ENCODE measurements at regions not wholly inside any gene's neighbourhood (a gene's known extent, or its start where the extent isn't known, plus 50 kb on each side); places are given as distances from the start of the nearest gene placed in this dataset.

DNA sequence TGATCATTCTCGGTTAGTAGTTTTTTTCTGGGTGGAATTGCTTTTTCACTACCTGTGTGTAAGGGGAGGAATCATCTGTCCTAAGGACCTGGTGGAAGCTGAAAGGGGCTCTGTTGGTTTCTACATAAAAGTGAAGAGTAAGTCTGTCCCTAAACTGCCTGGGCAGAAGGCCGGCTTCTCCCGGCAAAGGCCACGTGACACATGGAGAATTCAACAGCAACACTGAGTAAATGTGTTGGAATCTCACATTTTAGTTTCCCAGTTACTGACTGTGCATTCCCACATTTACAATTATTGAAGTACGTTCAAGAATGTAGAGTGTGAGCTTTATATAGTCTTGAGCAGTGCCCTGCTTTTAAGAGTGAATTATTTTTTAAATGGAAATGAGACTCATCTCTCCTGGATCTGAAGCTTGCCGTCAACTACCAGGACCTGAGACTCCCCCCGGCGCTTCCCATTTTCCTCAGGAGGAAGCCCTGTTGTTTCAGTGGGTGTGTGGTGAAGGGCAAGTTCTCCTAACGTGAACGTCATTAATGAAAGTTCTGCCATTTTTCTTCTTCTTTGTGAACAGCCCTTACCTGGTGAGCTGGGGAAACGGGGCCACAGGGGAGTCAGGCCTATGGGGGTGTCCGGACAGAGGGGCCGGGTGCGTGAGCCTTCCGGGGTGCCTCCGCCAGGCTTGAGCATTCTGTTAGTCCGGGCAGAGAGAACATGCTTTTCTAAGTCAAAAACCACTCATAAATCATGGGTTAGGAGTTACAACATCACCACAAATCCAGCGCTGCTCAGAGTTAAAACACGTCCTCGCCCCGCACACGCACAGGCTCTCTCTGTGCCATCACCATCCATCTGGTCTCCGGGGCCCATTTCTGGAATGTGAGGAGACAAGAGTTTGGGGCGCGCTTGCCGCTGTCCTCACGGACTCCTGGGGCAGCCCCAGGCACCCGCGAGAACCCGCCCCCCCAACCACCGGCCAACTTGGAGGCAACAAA lies 56.6 kb upstream of the SMOC2 start:
- DNase-seq: no peak

DNA sequence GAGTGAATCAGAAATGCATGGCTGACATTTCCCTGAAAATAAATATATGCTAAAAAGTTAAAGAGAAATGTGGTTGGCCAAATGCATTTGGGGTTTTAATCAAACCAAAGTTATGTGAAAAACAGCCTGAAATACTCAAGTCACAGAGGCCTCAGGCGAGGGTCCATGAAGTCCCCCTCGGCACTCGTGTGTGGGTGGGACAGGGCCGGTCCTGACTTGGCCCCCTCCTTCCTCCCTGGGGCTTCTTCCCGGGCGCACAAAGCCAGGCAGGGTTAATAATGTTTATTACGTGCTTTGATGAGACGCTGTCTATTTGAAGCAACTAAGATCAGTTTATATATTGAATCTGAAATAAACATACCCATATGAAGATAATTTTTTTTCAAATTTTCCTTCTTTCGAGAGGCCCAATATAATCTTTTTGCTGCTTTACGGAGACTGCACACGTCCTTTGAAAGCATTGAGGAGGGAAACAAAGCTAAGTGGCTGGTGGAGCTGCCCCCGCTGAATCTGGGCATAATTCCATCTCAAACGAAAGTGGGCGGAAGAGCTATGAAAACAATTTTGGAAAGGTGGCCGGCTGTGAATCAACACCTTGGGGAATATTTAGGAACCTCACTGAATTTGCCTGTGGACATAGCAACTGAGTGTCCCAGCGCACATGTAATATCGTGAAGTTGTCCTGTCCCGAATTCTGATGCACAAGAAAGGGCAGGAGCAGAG lies 55.8 kb upstream of the SMOC2 start:
- DNase-seq: peak; percentile 10

- no peak for DNase-seq
Observed at GRCh38 chr6:168385858-168386735, 54.9 kb upstream of the SMOC2 start.

- no peak for DNase-seq
Observed at GRCh38 chr6:168386973-168387372, 54.0 kb upstream of the SMOC2 start.

- DNase-seq: no peak
Observed at GRCh38 chr6:168387426-168387825, 53.6 kb upstream of the SMOC2 start.

DNA sequence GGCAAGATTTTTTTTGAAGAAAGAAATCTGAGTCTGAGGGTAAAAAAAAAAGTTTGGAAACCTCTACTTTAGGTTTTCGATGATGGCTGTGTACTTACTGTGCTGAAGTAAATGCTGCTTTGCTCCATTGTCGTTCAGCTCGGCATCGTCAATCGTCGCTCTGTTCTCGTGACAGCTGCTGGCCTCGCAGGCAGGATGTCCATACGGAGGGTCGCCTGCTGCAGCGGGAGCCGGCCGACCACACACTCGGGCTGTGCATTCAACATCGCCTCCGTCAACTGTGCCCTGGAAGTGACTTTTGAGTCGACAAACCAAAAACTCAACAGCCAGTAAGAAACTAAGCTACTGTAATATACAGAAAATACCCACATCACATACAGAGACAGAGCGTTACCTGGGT lies 53.1 kb upstream of the SMOC2 start:
- no peak for DNase-seq

GRCh38 chr6:168388641-168389633 lies 52.0 kb upstream of the SMOC2 start:
- no peak for DNase-seq

- no peak for DNase-seq
Observed at GRCh38 chr6:168390749-168391420, 50.1 kb upstream of the SMOC2 start.
